WI38 (cell line): ENCODE measurements at regions not wholly inside any gene's neighbourhood (a gene's known extent, or its start where the extent isn't known, plus 50 kb on each side); places are given as distances from the start of the nearest gene placed in this dataset.

Source experiments
- H3K4me3 ChIP-seq: 2 replicates; pipeline ENCODE4 v1.5.1; 2011; ENCODE audit warnings: low read depth, mild to moderate bottlenecking, control low read depth, low read length
- TF ChIP-seq, protein P1 (sequence below): IDR thresholded peaks from 2 replicates; pipeline ENCODE4 v1.5.1; 2012; ENCODE audit warnings: low read depth, mild to moderate bottlenecking, control low read depth, low read length

GRCh38 chr4:18635531-18635930, 614.0 kb upstream of the LCORL start:
- H3K4me3 ChIP-seq = no peak overlapping the region
- TF ChIP-seq, protein P1, sequence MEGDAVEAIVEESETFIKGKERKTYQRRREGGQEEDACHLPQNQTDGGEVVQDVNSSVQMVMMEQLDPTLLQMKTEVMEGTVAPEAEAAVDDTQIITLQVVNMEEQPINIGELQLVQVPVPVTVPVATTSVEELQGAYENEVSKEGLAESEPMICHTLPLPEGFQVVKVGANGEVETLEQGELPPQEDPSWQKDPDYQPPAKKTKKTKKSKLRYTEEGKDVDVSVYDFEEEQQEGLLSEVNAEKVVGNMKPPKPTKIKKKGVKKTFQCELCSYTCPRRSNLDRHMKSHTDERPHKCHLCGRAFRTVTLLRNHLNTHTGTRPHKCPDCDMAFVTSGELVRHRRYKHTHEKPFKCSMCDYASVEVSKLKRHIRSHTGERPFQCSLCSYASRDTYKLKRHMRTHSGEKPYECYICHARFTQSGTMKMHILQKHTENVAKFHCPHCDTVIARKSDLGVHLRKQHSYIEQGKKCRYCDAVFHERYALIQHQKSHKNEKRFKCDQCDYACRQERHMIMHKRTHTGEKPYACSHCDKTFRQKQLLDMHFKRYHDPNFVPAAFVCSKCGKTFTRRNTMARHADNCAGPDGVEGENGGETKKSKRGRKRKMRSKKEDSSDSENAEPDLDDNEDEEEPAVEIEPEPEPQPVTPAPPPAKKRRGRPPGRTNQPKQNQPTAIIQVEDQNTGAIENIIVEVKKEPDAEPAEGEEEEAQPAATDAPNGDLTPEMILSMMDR = no peak

- TF ChIP-seq, protein P1 = no peak
- H3K4me3 ChIP-seq = no peak overlapping the region
These were observed 610.0 kb upstream of the LCORL start for GRCh38 chr4:18631586-18631985.

GRCh38 chr4:18630218-18631110, 608.9 kb upstream of the LCORL start:
- TF ChIP-seq, protein P1 = no peak
- H3K4me3 ChIP-seq = no peak overlapping the region

- TF ChIP-seq, protein P1 = no peak
- H3K4me3 ChIP-seq = no peak overlapping the region
These were observed 606.0 kb upstream of the LCORL start for GRCh38 chr4:18627447-18628005.

GRCh38 chr4:18626996-18627395, 605.4 kb upstream of the LCORL start:
- no peak overlapping the region for H3K4me3 ChIP-seq

DNA sequence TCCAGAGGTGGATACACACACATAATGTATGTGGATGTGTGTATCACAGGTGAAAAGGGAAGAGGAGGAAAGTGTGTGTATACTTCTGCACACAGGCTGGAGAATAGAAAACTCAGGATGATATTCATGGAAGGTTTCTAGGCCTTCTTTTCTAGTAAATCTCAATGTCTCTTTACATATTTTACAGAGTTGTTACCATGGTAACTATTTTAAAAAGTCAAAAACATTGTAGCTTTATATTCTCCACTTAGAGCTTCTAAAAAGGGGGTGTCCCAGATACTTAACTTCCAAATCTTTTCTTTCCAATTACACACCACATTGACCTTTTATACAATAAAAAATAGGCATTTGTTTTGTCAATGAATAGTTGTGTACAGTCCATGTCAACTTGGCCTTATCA, 604.8 kb upstream of the LCORL start:
- TF ChIP-seq, protein P1 = no peak
- H3K4me3 ChIP-seq = no peak overlapping the region

More at GRCh38 chr4:18626996-18627395, 605.4 kb upstream of the LCORL start:
- TF ChIP-seq, protein P1 = no peak

DNA sequence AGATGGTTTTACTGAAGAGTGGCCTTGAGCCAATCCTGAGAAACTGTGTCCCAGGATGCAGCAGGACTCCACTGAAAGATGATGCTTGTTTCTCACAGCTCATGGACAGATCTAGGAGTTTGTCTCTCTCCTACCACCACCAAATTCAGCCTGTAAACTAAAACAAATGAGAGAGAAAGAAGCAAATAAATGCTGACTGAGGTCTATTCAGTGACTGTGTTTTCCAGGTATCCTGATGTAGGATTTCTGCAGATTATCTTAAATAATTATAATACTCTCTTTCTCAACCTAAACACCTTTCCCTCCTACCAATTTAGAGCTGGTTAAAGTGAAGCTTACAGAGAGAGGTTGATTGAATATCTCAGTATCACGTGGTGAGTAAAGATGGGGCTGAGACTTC, 599.6 kb upstream of the LCORL start:
- H3K4me3 ChIP-seq = no peak overlapping the region
- TF ChIP-seq, protein P1 = no peak
